GM21390 (cell line): ENCODE measurements at regions not wholly inside any gene's neighbourhood (a gene's known extent, or its start where the extent isn't known, plus 50 kb on each side); places are given as distances from the start of the nearest gene placed in this dataset.
"Not testable (repeated sequence)": the region's sequence is repeated elsewhere in the genome, so short reads cannot be mapped to it uniquely, and the experiment has no call there.

Source experiments
- ATAC-seq: cut with Tn5 transposase; IDR thresholded peaks from one replicate; pipeline ENCODE4 v1.9.1; 2021; ENCODE audit not compliant: unreplicated experiment

- no peak for ATAC-seq
These were observed 183.8 kb upstream of the ITGA1 start for GRCh38 chr5:52603778-52604554.

- ATAC-seq, result no peak
These were observed 182.1 kb upstream of the ITGA1 start for GRCh38 chr5:52605317-52606313.

- ATAC-seq, result no peak
These were observed 180.4 kb upstream of the ITGA1 start for GRCh38 chr5:52607227-52607824.

- ATAC-seq, result no peak
These were observed 167.4 kb upstream of the ITGA1 start for GRCh38 chr5:52620315-52620714.

GRCh38 chr5:52623291-52623690 lies 164.4 kb upstream of the ITGA1 start:
- ATAC-seq, result no peak

GRCh38 chr5:52624291-52624690 lies 163.4 kb upstream of the ITGA1 start:
- no peak for ATAC-seq

- ATAC-seq, result no peak
These were observed 161.4 kb upstream of the ITGA1 start for GRCh38 chr5:52626312-52626711.

GRCh38 chr5:52627740-52628139 lies 160.0 kb upstream of the ITGA1 start:
- no peak for ATAC-seq

- no peak for ATAC-seq
These were observed 155.4 kb upstream of the ITGA1 start for GRCh38 chr5:52632281-52632680.

GRCh38 chr5:52634171-52634570 lies 153.5 kb upstream of the ITGA1 start:
- ATAC-seq, result not testable (repeated sequence)

GRCh38 chr5:52638732-52639131 lies 149.0 kb upstream of the ITGA1 start:
- no peak for ATAC-seq

GRCh38 chr5:52648726-52649125 lies 139.0 kb upstream of the ITGA1 start:
- ATAC-seq, result no peak

- no peak for ATAC-seq
These were observed 132.6 kb upstream of the ITGA1 start for GRCh38 chr5:52655163-52655562.

- no peak for ATAC-seq
These were observed 131.0 kb upstream of the ITGA1 start for GRCh38 chr5:52656569-52657246.

GRCh38 chr5:52657247-52657645 lies 130.5 kb upstream of the ITGA1 start:
- no peak for ATAC-seq

- ATAC-seq, result no peak
These were observed 129.5 kb upstream of the ITGA1 start for GRCh38 chr5:52658246-52658645.

GRCh38 chr5:52660621-52661020 lies 127.1 kb upstream of the ITGA1 start:
- ATAC-seq, result no peak

GRCh38 chr5:52661903-52662595 lies 125.7 kb upstream of the ITGA1 start:
- ATAC-seq, result no peak

- no peak for ATAC-seq
These were observed 122.2 kb upstream of the ITGA1 start for GRCh38 chr5:52665559-52665958.

- ATAC-seq, result no peak
These were observed 119.6 kb upstream of the ITGA1 start for GRCh38 chr5:52668139-52668538.
